CD4-positive, alpha-beta T cell (primary cell): ENCODE measurements at regions not wholly inside any gene's neighbourhood (a gene's known extent, or its start where the extent isn't known, plus 50 kb on each side); places are given as distances from the start of the nearest gene placed in this dataset.

Experiments
- ATAC-seq: fragments of 200-7000 bp; cut with Tn5 transposase; one replicate; pipeline ENCODE4 v1.10.0; 2022; ENCODE audit warnings: mild to moderate bottlenecking; ENCODE audit not compliant: poor library complexity
- CTCF ChIA-PET: fragments of 350-600 bp; sonication (Branson Sonifier 250); formaldehyde crosslinking; loops from one replicate; lab custom pipeline; 2021; ENCODE audit warnings: antibody characterized with exemption, inconsistent platforms; lab: Charles Lee
- POLR2A ChIA-PET: fragments of 350-600 bp; sonication (Branson Sonifier 250); formaldehyde crosslinking; loops from one replicate; lab custom pipeline; 2021; ENCODE audit warnings: antibody characterized with exemption, inconsistent platforms; lab: Charles Lee
- DNase-seq, 14 experiments: peaks; one replicate each; pipeline ENCODE4 v3.0.0-alpha.2; 2013 to 2020; ENCODE audit warnings: mixed read lengths in 2 of 14
- H3K27ac ChIP-seq, 2 donors: one replicate each; pipeline versions ENCODE4 v1.5.1 to v1.7.0; 2013; ENCODE audit warnings: low read length in 2 of 2, low read depth in 1 of 2, mild to moderate bottlenecking in 1 of 2
- H3K27me3 ChIP-seq, 2 experiments: 1 replicate in 1 of 2; 2 replicates in 1 of 2; pipeline versions ENCODE4 v1.6.1 to v1.7.0; 2013; ENCODE audit warnings: low read length in 2 of 2, control low read depth in 1 of 2, mild to moderate bottlenecking in 1 of 2, moderate library complexity in 1 of 2; ENCODE audit not compliant: insufficient read depth in 2 of 2, control insufficient read depth in 1 of 2
- H3K36me3 ChIP-seq: one replicate; pipeline ENCODE4 v1.6.1; 2013; ENCODE audit warnings: low read length, control low read depth; ENCODE audit not compliant: insufficient read depth
- H3K4me1 ChIP-seq: one replicate; pipeline ENCODE4 v1.6.1; 2013; ENCODE audit warnings: low read length, control low read depth; ENCODE audit not compliant: insufficient read depth
- H3K4me3 ChIP-seq: one replicate; pipeline ENCODE4 v1.5.1; 2013; ENCODE audit warnings: mild to moderate bottlenecking, low read length, moderate library complexity
- H3K9me3 ChIP-seq, 2 experiments: 1 replicate in 1 of 2; 2 replicates in 1 of 2; pipeline versions ENCODE4 v1.6.1 to v1.7.0; 2013; ENCODE audit warnings: low read length in 2 of 2, mild to moderate bottlenecking in 2 of 2, control low read depth in 1 of 2, moderate library complexity in 1 of 2; ENCODE audit not compliant: control insufficient read depth in 1 of 2, insufficient read depth in 1 of 2
- H3K27ac Mint-ChIP-seq: one replicate; pipeline ENCODE4 v1.8.0; 2020; ENCODE audit warnings: mixed read lengths
- H3K27me3 Mint-ChIP-seq: one replicate; pipeline ENCODE4 v1.8.0; 2021; ENCODE audit warnings: mixed read lengths
- H3K36me3 Mint-ChIP-seq: one replicate; pipeline ENCODE4 v1.8.0; 2021; ENCODE audit warnings: low read depth, mixed read lengths
- H3K4me1 Mint-ChIP-seq: one replicate; pipeline ENCODE4 v1.8.0; 2021; ENCODE audit warnings: low read depth, mixed read lengths
- H3K4me3 Mint-ChIP-seq: one replicate; pipeline ENCODE4 v1.8.0; 2020; ENCODE audit warnings: mild to moderate bottlenecking, mixed read lengths
- H3K9me3 Mint-ChIP-seq: one replicate; pipeline ENCODE4 v1.8.0; 2020; ENCODE audit warnings: mixed read lengths
- intact Hi-C, 2 experiments: fragments of 100-400 bp; cut with DNase I in 1 of 2; cut with micrococcal nuclease in 1 of 2; formaldehyde crosslinking; loops; one replicate each; pipeline versions ENCODE4 v1.15.1 to v1.9.0; 2023 to 2025; cut with DNase I, micrococcal nuclease
- TF ChIP-seq, protein P1 (sequence below): fragments of 200-600 bp; IDR thresholded peaks from one replicate; pipeline ENCODE4 v1.8.0; 2022; ENCODE audit warnings: antibody characterized with exemption, mild to moderate bottlenecking

GRCh38 chr1:62967031-62967430 is 183.1 kb downstream of the ATG4C start:
- DNase-seq (no peak), ATAC-seq (no peak)
- Mint-ChIP-seq H3K27ac (no peak overlapping the region), H3K4me3 (no peak overlapping the region), H3K36me3 (no peaks in the 10 kb centered on the region), H3K27me3 (peaks cover 26% of the 10 kb centered on the region), H3K9me3 (no peaks in the 10 kb centered on the region), H3K4me1 (no peaks in the 10 kb centered on the region)
- H3K27ac ChIP-seq: no peak overlapping the region
- no peaks in the 10 kb centered on the region for H3K4me1 ChIP-seq
- intact Hi-C loops: no loop called here
- TF ChIP-seq, protein P1, sequence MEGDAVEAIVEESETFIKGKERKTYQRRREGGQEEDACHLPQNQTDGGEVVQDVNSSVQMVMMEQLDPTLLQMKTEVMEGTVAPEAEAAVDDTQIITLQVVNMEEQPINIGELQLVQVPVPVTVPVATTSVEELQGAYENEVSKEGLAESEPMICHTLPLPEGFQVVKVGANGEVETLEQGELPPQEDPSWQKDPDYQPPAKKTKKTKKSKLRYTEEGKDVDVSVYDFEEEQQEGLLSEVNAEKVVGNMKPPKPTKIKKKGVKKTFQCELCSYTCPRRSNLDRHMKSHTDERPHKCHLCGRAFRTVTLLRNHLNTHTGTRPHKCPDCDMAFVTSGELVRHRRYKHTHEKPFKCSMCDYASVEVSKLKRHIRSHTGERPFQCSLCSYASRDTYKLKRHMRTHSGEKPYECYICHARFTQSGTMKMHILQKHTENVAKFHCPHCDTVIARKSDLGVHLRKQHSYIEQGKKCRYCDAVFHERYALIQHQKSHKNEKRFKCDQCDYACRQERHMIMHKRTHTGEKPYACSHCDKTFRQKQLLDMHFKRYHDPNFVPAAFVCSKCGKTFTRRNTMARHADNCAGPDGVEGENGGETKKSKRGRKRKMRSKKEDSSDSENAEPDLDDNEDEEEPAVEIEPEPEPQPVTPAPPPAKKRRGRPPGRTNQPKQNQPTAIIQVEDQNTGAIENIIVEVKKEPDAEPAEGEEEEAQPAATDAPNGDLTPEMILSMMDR: no peak
- no peak overlapping the region for H3K4me3 ChIP-seq
- H3K36me3 ChIP-seq: no peaks in the 10 kb centered on the region
- peaks cover 2 to 8% of the 10 kb centered on the region in 2 experiments for H3K27me3 ChIP-seq
- ChIA-PET POLR2A (no interaction called here), CTCF (no interaction called here)
- H3K9me3 ChIP-seq: peaks cover 0 to 8% of the 10 kb centered on the region in 2 experiments

- no peaks in the 10 kb centered on the region for H3K4me1 Mint-ChIP-seq
- H3K9me3 Mint-ChIP-seq: no peaks in the 10 kb centered on the region
- Histone ChIP-seq H3K27ac (no peak overlapping the region), H3K27me3 (no peaks in the 10 kb centered on the region), H3K36me3 (no peaks in the 10 kb centered on the region), H3K9me3 (no peaks in the 10 kb centered on the region), H3K4me3 (no peak overlapping the region), H3K4me1 (no peaks in the 10 kb centered on the region)
- H3K27me3 Mint-ChIP-seq: peaks cover 23% of the 10 kb centered on the region
- no peaks in the 10 kb centered on the region for H3K36me3 Mint-ChIP-seq
- no peak overlapping the region for H3K4me3 Mint-ChIP-seq
- DNase-seq (no peak), ATAC-seq (no peak)
- TF ChIP-seq, protein P1: no peak
- no peak overlapping the region for H3K27ac Mint-ChIP-seq
- CTCF ChIA-PET: no interaction called here
- POLR2A ChIA-PET: no interaction called here
- intact Hi-C loops: no loop called here
Observed at GRCh38 chr1:62977366-62977765, 193.4 kb downstream of the ATG4C start.

- no peak overlapping the region for H3K4me3 Mint-ChIP-seq
- Histone ChIP-seq H3K36me3 (no peaks in the 10 kb centered on the region), H3K27me3 (no peaks in the 10 kb centered on the region), H3K9me3 (no peaks in the 10 kb centered on the region), H3K4me3 (no peak overlapping the region), H3K27ac (no peak overlapping the region), H3K4me1 (no peaks in the 10 kb centered on the region)
- H3K4me1 Mint-ChIP-seq: no peaks in the 10 kb centered on the region
- H3K27ac Mint-ChIP-seq: no peak overlapping the region
- ChIA-PET CTCF (no interaction called here), POLR2A (no interaction called here)
- no peak for ATAC-seq
- TF ChIP-seq, protein P1: no peak
- intact Hi-C loops: no loop called here
- DNase-seq: no peak
- no peaks in the 10 kb centered on the region for H3K36me3 Mint-ChIP-seq
- H3K27me3 Mint-ChIP-seq: peaks cover 23% of the 10 kb centered on the region
- no peaks in the 10 kb centered on the region for H3K9me3 Mint-ChIP-seq
Observed at GRCh38 chr1:62978741-62979140, 194.8 kb downstream of the ATG4C start.
